GM12878 (cell line): ENCODE measurements at regions not wholly inside any gene's neighbourhood (a gene's known extent, or its start where the extent isn't known, plus 50 kb on each side); places are given as distances from the start of the nearest gene placed in this dataset.

ENCODE experiments used
- ATAC-seq: fragments of 200-7000 bp; cut with Tn5 transposase; 3 replicates; pipeline ENCODE4 v1.9.1; 2020; ENCODE audit warnings: mild to moderate bottlenecking, moderate library complexity
- BruUV-seq: library from RNA; stranded (reverse); fragments of 400-500 nt; replicated peaks from 2 replicates; lab custom pipeline; 2021; lab: Mats Ljungman, UMichigan
- CTCF ChIA-PET: fragments of 300-600 bp; sonication (Branson Sonifier 250); formaldehyde crosslinking; extraction: SDS; loops from one replicate; lab custom pipeline; 2021; ENCODE audit warnings: inconsistent platforms; lab: Yijun Ruan, JAX
- POLR2A ChIA-PET: fragments of 350-600 bp; formaldehyde crosslinking; extraction: SDS; loops from one replicate; lab custom pipeline; 2021; ENCODE audit warnings: inconsistent platforms; lab: Charles Lee
- RAD21 ChIA-PET: fragments of 300-600 bp; sonication (Branson Sonifier 250); formaldehyde crosslinking; loops from one replicate; lab custom pipeline; 2023; ENCODE audit warnings: antibody characterized with exemption; ENCODE audit not compliant: unreplicated experiment; lab: Charles Lee
- SMC1A ChIA-PET: fragments of 300-600 bp; sonication (Branson Sonifier 250); formaldehyde crosslinking; loops from one replicate; lab custom pipeline; 2023; ENCODE audit not compliant: unreplicated experiment, uncharacterized antibody; lab: Charles Lee
- DNase-seq: peaks from one replicate; pipeline ENCODE4 v3.0.0-alpha.2; 2011; ENCODE audit warnings: low read depth, low spot score
- FAIRE-seq: peaks from 3 replicates; lab custom pipeline; 2011; peaks lifted over from hg19 to GRCh38; lab: Jason Lieb, UNC
- H2AFZ ChIP-seq: 2 replicates; pipeline ENCODE4 v1.6.0; 2011; ENCODE audit warnings: low read depth, low read length, control low read depth; ENCODE audit not compliant: control insufficient read depth
- H3K27ac ChIP-seq: 2 replicates; pipeline ENCODE4 v1.5.1; 2011; ENCODE audit warnings: control low read depth; ENCODE audit not compliant: control insufficient read depth, insufficient read depth
- H3K27me3 ChIP-seq, 2 experiments: replicated peaks in 1 of 2; 2 replicates each; pipeline versions ENCODE4 v1.6.0 to v1.6.1; 2011; ENCODE audit warnings: low read length in 1 of 2; ENCODE audit not compliant: control insufficient read depth in 2 of 2, insufficient read depth in 2 of 2
- H3K36me3 ChIP-seq, 2 experiments: 2 replicates each; pipeline ENCODE4 v1.5.1; 2011; ENCODE audit warnings: low read length in 1 of 2; ENCODE audit not compliant: control insufficient read depth in 2 of 2, insufficient read depth in 2 of 2
- H3K4me1 ChIP-seq: 2 replicates; pipeline ENCODE4 v1.6.1; 2011; ENCODE audit warnings: mild to moderate bottlenecking, low read length, moderate library complexity, mixed read lengths; ENCODE audit not compliant: control insufficient read depth, insufficient read depth
- H3K4me2 ChIP-seq: 2 replicates; pipeline ENCODE4 v1.6.0; 2011; ENCODE audit warnings: control low read depth; ENCODE audit not compliant: control insufficient read depth, insufficient read depth
- H3K4me3 ChIP-seq: fragments of 200-600 bp; sonication (generic); 2 replicates; pipeline ENCODE4 v1.5.1; 2016
- H3K79me2 ChIP-seq: 2 replicates; pipeline ENCODE4 v1.6.0; 2011; ENCODE audit warnings: low read length; ENCODE audit not compliant: control insufficient read depth, insufficient read depth
- H3K9ac ChIP-seq: 2 replicates; pipeline ENCODE4 v1.8.0; 2011; ENCODE audit warnings: low read length, control low read depth, mixed read lengths; ENCODE audit not compliant: control insufficient read depth, insufficient read depth
- H3K9me3 ChIP-seq: replicated peaks from 3 replicates; pipeline ENCODE4 v1.5.1; 2011; ENCODE audit warnings: mild to moderate bottlenecking, low read length; ENCODE audit not compliant: control insufficient read depth, insufficient read depth
- H4K20me1 ChIP-seq: 2 replicates; pipeline ENCODE4 v1.6.0; 2011; ENCODE audit not compliant: control insufficient read depth, insufficient read depth
- E2F8 ChIP-seq: fragments of 450-650 bp; IDR thresholded peaks from 2 replicates; pipeline ENCODE4 v1.6.1; 2018; ENCODE audit warnings: mild to moderate bottlenecking, low read depth, moderate library complexity; ENCODE audit not compliant: partially characterized antibody
- EP300 ChIP-seq, 2 experiments: fragments of 150-350 bp in 1 of 2; IDR thresholded peaks; 2 replicates each; pipeline ENCODE4 v1.6.1; 2011 to 2012; ENCODE audit warnings: low read depth in 2 of 2, low read length in 2 of 2, borderline replicate concordance in 1 of 2, improper control_type of control experiment in 1 of 2, inconsistent platforms in 1 of 2; ENCODE audit not compliant: control insufficient read depth in 1 of 2
- KAT2A ChIP-seq: conservative IDR thresholded peaks from 2 replicates; pipeline ENCODE4 v1.6.1; 2011; ENCODE audit warnings: low read depth, low read length; ENCODE audit not compliant: control insufficient read depth
- POLR2AphosphoS2 ChIP-seq: IDR thresholded peaks from 2 replicates; pipeline ENCODE4 v1.6.1; 2011; ENCODE audit warnings: low read depth, mild to moderate bottlenecking, low read length, improper control_type of control experiment, moderate library complexity
- RUNX3 ChIP-seq: IDR thresholded peaks from 2 replicates; pipeline ENCODE4 v1.6.1; 2012; ENCODE audit warnings: low read length, inconsistent platforms
- WGBS: methylation state at CpG from one replicate; pipeline ENCODE4 v1.1.6; 2016; ENCODE audit warnings: low lambda C conversion rate; ENCODE audit not compliant: insufficient replicate concordance, insufficient coverage; ENCODE audit errors: missing lambda C conversion rate; 5-methylcytosine and 5-hydroxymethylcytosine counted together
- in situ Hi-C: fragments of 300-500 bp; cut with MboI; formaldehyde crosslinking; loops from 9 replicates; pipeline ENCODE4 v1.14.3; 2018; ENCODE audit warnings: mixed read lengths
- intact Hi-C: fragments of 100-400 bp; cut with micrococcal nuclease; formaldehyde crosslinking; loops from one replicate; pipeline ENCODE4 v1.14.2; 2022; ENCODE audit not compliant: unreplicated experiment

GRCh38 chr2:180449171-180449915 is 442.2 kb upstream of the CWC22 start:
- Histone ChIP-seq H3K4me1 (no peaks in the 10 kb centered on the region), H3K9ac (no peak overlapping the region), H3K27ac (no peak overlapping the region), H3K9me3 (no peaks in the 10 kb centered on the region), H3K27me3 (no peaks in the 10 kb centered on the region), H3K4me3 (no peak overlapping the region), H2AFZ (no peak overlapping the region), H3K79me2 (no peaks in the 10 kb centered on the region), H3K36me3 (no peaks in the 10 kb centered on the region), H3K4me2 (no peak overlapping the region), H4K20me1 (no peaks in the 10 kb centered on the region)
- ATAC-seq (no peak), DNase-seq (no peak), FAIRE-seq (no peak)
- ChIA-PET CTCF (no interaction called here), POLR2A (no interaction called here), RAD21 (no interaction called here), SMC1A (no interaction called here)
- WGBS: 10% methylated on average over 3 of the region's 3 CpGs
- no peak for TF ChIP-seq EP300 (IDR thresholded peaks at IDR 0.05; ENCODE audit: borderline replicate concordance in 1 of 2, control insufficient read depth in 1 of 2, low read depth in 2 of 2, low read length in 2 of 2)
- no peak for TF ChIP-seq E2F8
- no peak for TF ChIP-seq RUNX3
- TF ChIP-seq KAT2A: no peak
- TF ChIP-seq POLR2AphosphoS2: no peak
- intact Hi-C loops: no loop called here
- in situ Hi-C loops: no loop called here
- BruUV-seq: no TSS peak
